ENCODE measurements at regions not wholly inside any gene's neighbourhood (a gene's known extent, or its start where the extent isn't known, plus 50 kb on each side); places are given as distances from the start of the nearest gene placed in this dataset.
"Not testable (repeated sequence)": the region's sequence is repeated elsewhere in the genome, so short reads cannot be mapped to it uniquely, and the experiment has no call there.

GRCh38 chrX:89756466-89756865 lies 165.2 kb upstream of the TGIF2LX start:
- CTCF ChIA-PET; H2BK5ac ChIP-seq (ENCODE audit: low read depth, low read length, poor library complexity, severe bottlenecking); H4K91ac ChIP-seq (ENCODE audit: insufficient read depth, low read depth, low read length); H3K9ac ChIP-seq (ENCODE audit: low read depth, low read length); POLR2A ChIA-PET (ENCODE audit: unreplicated experiment); H3K18ac ChIP-seq (ENCODE audit: low read depth, low read length); H4K20me1 ChIP-seq (ENCODE audit: insufficient read depth, low read length); H2BK120ac ChIP-seq (ENCODE audit: low read depth, low read length); H3K9me3 ChIP-seq (ENCODE audit: control insufficient read depth, insufficient read depth, low read length); ATAC-seq (ENCODE audit: low read depth); H3K27me3 ChIP-seq (ENCODE audit: control insufficient read depth, insufficient read depth, low read length); H2AFZ ChIP-seq (replicated peaks; ENCODE audit: low read length, poor library complexity); H3K27ac ChIP-seq (ENCODE audit: insufficient read depth, low read length); H2BK20ac ChIP-seq (ENCODE audit: low read depth, low read length); H3K14ac ChIP-seq (replicated peaks; ENCODE audit: low read depth, low read length); H4K5ac ChIP-seq (ENCODE audit: low read depth, low read length); H3K4me3 ChIP-seq (ENCODE audit: insufficient read depth, low read depth, low read length); in situ Hi-C loops (cut with MboI; ENCODE audit: low sequenced_read_pairs); H3K4me2 ChIP-seq (ENCODE audit: low read depth, low read length); H3K4ac ChIP-seq (ENCODE audit: low read depth, low read length); DNase-seq; H3K4me1 ChIP-seq (ENCODE audit: control insufficient read depth, insufficient read depth, low read length); H2AK5ac ChIP-seq (ENCODE audit: low read depth, low read length); H3K79me1 ChIP-seq (ENCODE audit: low read depth in 1 of 2, low read length in 2 of 2); H2AK9ac ChIP-seq (replicated peaks; ENCODE audit: low read depth, low read length, poor library complexity); H3K56ac ChIP-seq (ENCODE audit: extremely low read depth, insufficient read depth, low read length); H4K8ac ChIP-seq (ENCODE audit: low read depth in 2 of 2, low read length in 2 of 2); BruUV-seq (replicated peaks); H2BK15ac ChIP-seq (ENCODE audit: low read depth, low read length); H3K23ac ChIP-seq (ENCODE audit: low read depth, low read length); H3K36me3 ChIP-seq (ENCODE audit: control insufficient read depth, insufficient read depth, low read length); H3K9me1 ChIP-seq (ENCODE audit: insufficient read depth, low read length); dilution Hi-C loops (cut with HindIII; ENCODE audit: low sequenced_read_pairs, unreplicated experiment); intact Hi-C loops (cut with micrococcal nuclease): not testable (repeated sequence)
- no CpG with 5 or more reads among the region's 4 CpGs for WGBS, 2 experiments (ENCODE audit: extremely low coverage in 2 of 2, insufficient read length in 1 of 2)

Measured in IMR-90 (cell line).